DND-41 (cell line): ENCODE measurements at regions not wholly inside any gene's neighbourhood (a gene's known extent, or its start where the extent isn't known, plus 50 kb on each side); places are given as distances from the start of the nearest gene placed in this dataset.

Experiments used
- ATAC-seq: fragments of 200-7000 bp; cut with Tn5 transposase; 3 replicates; pipeline ENCODE4 v1.9.1; 2021; ENCODE audit warnings: low read depth; ENCODE audit not compliant: insufficient read depth
- DNase-seq: peaks from one replicate; pipeline ENCODE4 v3.0.0-alpha.2; 2020
- H2AFZ ChIP-seq: 2 replicates; pipeline ENCODE4 v1.6.0; 2012; ENCODE audit warnings: low read depth, low read length
- H3K27ac ChIP-seq: 2 replicates; pipeline ENCODE4 v1.5.1; 2012; ENCODE audit warnings: low read length, inconsistent platforms
- H3K27me3 ChIP-seq: fragments of 200-600 bp; sonication (generic); 2 replicates; pipeline ENCODE4 v1.6.0; 2012; ENCODE audit warnings: low read length, mild to moderate bottlenecking, inconsistent platforms; ENCODE audit not compliant: insufficient read depth, poor library complexity
- H3K36me3 ChIP-seq: 2 replicates; pipeline ENCODE4 v1.5.1; 2012; ENCODE audit warnings: low read length, inconsistent platforms; ENCODE audit not compliant: insufficient read depth
- H3K4me1 ChIP-seq: 2 replicates; pipeline ENCODE4 v1.5.1; 2012; ENCODE audit warnings: mild to moderate bottlenecking, low read length; ENCODE audit not compliant: insufficient read depth
- H3K4me2 ChIP-seq: 2 replicates; pipeline ENCODE4 v1.6.0; 2012; ENCODE audit warnings: mild to moderate bottlenecking, moderate library complexity, low read length, inconsistent platforms; ENCODE audit not compliant: insufficient read depth
- H3K4me3 ChIP-seq, 2 experiments: fragments of 200-600 bp in 1 of 2; shearing (Covaris generic) in 1 of 2; 2 replicates each; pipeline ENCODE4 v1.5.1; 2012 to 2016; ENCODE audit warnings: inconsistent platforms in 2 of 2, low read length in 2 of 2, mild to moderate bottlenecking in 2 of 2, low read depth in 1 of 2, moderate library complexity in 1 of 2
- H3K79me2 ChIP-seq: 2 replicates; pipeline ENCODE4 v1.6.0; 2012; ENCODE audit warnings: low read length, inconsistent platforms; ENCODE audit not compliant: insufficient read depth
- H3K9ac ChIP-seq: 2 replicates; pipeline ENCODE4 v1.6.0; 2012; ENCODE audit warnings: low read depth, mild to moderate bottlenecking, inconsistent platforms, low read length, moderate library complexity
- H3K9me3 ChIP-seq: 2 replicates; pipeline ENCODE4 v1.5.1; 2012; ENCODE audit warnings: low read length, moderate library complexity, mild to moderate bottlenecking, inconsistent platforms; ENCODE audit not compliant: insufficient read depth, severe bottlenecking
- H4K20me1 ChIP-seq: 2 replicates; pipeline ENCODE4 v1.6.0; 2012; ENCODE audit warnings: low read length; ENCODE audit not compliant: insufficient read depth
- CTCF ChIP-seq: IDR thresholded peaks from 2 replicates; pipeline ENCODE4 v1.5.1; 2012; ENCODE audit warnings: borderline replicate concordance, low read length, moderate library complexity, mild to moderate bottlenecking; ENCODE audit not compliant: poor library complexity, severe bottlenecking; ENCODE audit errors: extremely low read depth
- EZH2 ChIP-seq: IDR thresholded peaks from 3 replicates; pipeline ENCODE4 v1.6.1; 2012; ENCODE audit warnings: borderline replicate concordance, low read depth, mild to moderate bottlenecking, moderate library complexity, low read length, inconsistent platforms; ENCODE audit not compliant: severe bottlenecking

GRCh38 chr10:90398566-90398965 is 459.3 kb downstream of the HTR7 start:
- Histone ChIP-seq H3K4me3 (no peak overlapping the region), H3K4me1 (no peaks in the 10 kb centered on the region), H3K27me3 (no peaks in the 10 kb centered on the region), H3K9ac (no peak overlapping the region), H3K27ac (no peak overlapping the region), H4K20me1 (no peaks in the 10 kb centered on the region), H3K9me3 (no peaks in the 10 kb centered on the region), H3K4me2 (no peak overlapping the region), H3K36me3 (no peaks in the 10 kb centered on the region), H3K79me2 (no peaks in the 10 kb centered on the region), H2AFZ (no peak overlapping the region)
- ATAC-seq: no peak
- TF ChIP-seq EZH2 (no peak), CTCF (no peak)
- DNase-seq: no peak

GRCh38 chr10:90399782-90400181 is 458.1 kb downstream of the HTR7 start:
- TF ChIP-seq EZH2 (no peak), CTCF (no peak)
- Histone ChIP-seq H3K4me3 (no peak overlapping the region), H3K4me1 (no peaks in the 10 kb centered on the region), H2AFZ (no peak overlapping the region), H3K27me3 (no peaks in the 10 kb centered on the region), H3K4me2 (no peak overlapping the region), H3K9ac (no peak overlapping the region), H3K9me3 (no peaks in the 10 kb centered on the region), H3K27ac (no peak overlapping the region), H4K20me1 (no peaks in the 10 kb centered on the region), H3K36me3 (no peaks in the 10 kb centered on the region), H3K79me2 (no peaks in the 10 kb centered on the region)
- ATAC-seq (no peak), DNase-seq (no peak)

GRCh38 chr10:90403211-90404000 is 454.4 kb downstream of the HTR7 start:
- Histone ChIP-seq H3K9ac (no peak overlapping the region), H3K27me3 (no peaks in the 10 kb centered on the region), H3K4me3 (no peak overlapping the region), H3K4me1 (no peaks in the 10 kb centered on the region), H2AFZ (no peak overlapping the region), H3K79me2 (no peaks in the 10 kb centered on the region), H3K27ac (no peak overlapping the region), H3K9me3 (no peaks in the 10 kb centered on the region), H3K36me3 (no peaks in the 10 kb centered on the region), H4K20me1 (no peaks in the 10 kb centered on the region), H3K4me2 (no peak overlapping the region)
- ATAC-seq (no peak), DNase-seq (no peak)
- TF ChIP-seq CTCF (no peak), EZH2 (no peak)
